ENCODE measurements at regions not wholly inside any gene's neighbourhood (a gene's known extent, or its start where the extent isn't known, plus 50 kb on each side); places are given as distances from the start of the nearest gene placed in this dataset.

GRCh38 chr1:222946436-222946835 lies 131.6 kb downstream of the DISP1 start:
- no peaks in the 10 kb centered on the region for H3F3A ChIP-seq (ENCODE audit: low read depth)
- no peaks in the 10 kb centered on the region for H4K20me1 ChIP-seq (ENCODE audit: insufficient read depth, low read length, poor library complexity, severe bottlenecking)
- no peaks in the 10 kb centered on the region for H3K79me2 ChIP-seq (ENCODE audit: insufficient read depth, low read length)
- no peak overlapping the region for H3K4me3 ChIP-seq (ENCODE audit: low read length, poor library complexity, severe bottlenecking)
- H3K9me3 ChIP-seq (ENCODE audit: insufficient read depth, low read depth, low read length) = no peaks in the 10 kb centered on the region
- H2AFZ ChIP-seq (ENCODE audit: low read length) = no peak overlapping the region
- no peaks in the 10 kb centered on the region for H3K36me3 ChIP-seq (ENCODE audit: insufficient read depth, low read length)
- no peaks in the 10 kb centered on the region for H3K4me1 ChIP-seq (ENCODE audit: insufficient read depth, low read length, poor library complexity, severe bottlenecking)
- no peaks in the 10 kb centered on the region for H3K9me2 ChIP-seq (replicated peaks; ENCODE audit: low read depth, low read length)
- no peak overlapping the region for H3K4me2 ChIP-seq (ENCODE audit: low read depth, low read length, poor library complexity, severe bottlenecking)
- no peak overlapping the region for H3K9ac ChIP-seq (ENCODE audit: low read depth, low read length, poor library complexity, severe bottlenecking)
- H3K27me3 ChIP-seq (ENCODE audit: insufficient read depth, low read length, poor library complexity, severe bottlenecking) = no peaks in the 10 kb centered on the region
- TF ChIP-seq CTCF (conservative IDR thresholded peaks at IDR 0.05; ENCODE audit: low read length) (no peak), EZH2phosphoT487 (IDR thresholded peaks at IDR 0.05; ENCODE audit: borderline replicate concordance) (no peak)

GRCh38 chr1:222948079-222948478 lies 133.2 kb downstream of the DISP1 start:
- Histone ChIP-seq H3K36me3 (ENCODE audit: insufficient read depth, low read length) (no peaks in the 10 kb centered on the region), H3K9me2 (replicated peaks; ENCODE audit: low read depth, low read length) (no peaks in the 10 kb centered on the region), H3K9ac (ENCODE audit: low read depth, low read length, poor library complexity, severe bottlenecking) (no peak overlapping the region), H2AFZ (ENCODE audit: low read length) (no peak overlapping the region), H3K4me3 (ENCODE audit: low read length, poor library complexity, severe bottlenecking) (no peak overlapping the region), H3K79me2 (ENCODE audit: insufficient read depth, low read length) (no peaks in the 10 kb centered on the region), H3K4me2 (ENCODE audit: low read depth, low read length, poor library complexity, severe bottlenecking) (no peak overlapping the region), H3K4me1 (ENCODE audit: insufficient read depth, low read length, poor library complexity, severe bottlenecking) (no peaks in the 10 kb centered on the region), H3F3A (ENCODE audit: low read depth) (no peaks in the 10 kb centered on the region), H4K20me1 (ENCODE audit: insufficient read depth, low read length, poor library complexity, severe bottlenecking) (no peaks in the 10 kb centered on the region), H3K9me3 (ENCODE audit: insufficient read depth, low read depth, low read length) (no peaks in the 10 kb centered on the region), H3K27me3 (ENCODE audit: insufficient read depth, low read length, poor library complexity, severe bottlenecking) (no peaks in the 10 kb centered on the region)
- TF ChIP-seq EZH2phosphoT487 (IDR thresholded peaks at IDR 0.05; ENCODE audit: borderline replicate concordance) = no peak

GRCh38 chr1:222950892-222951291 lies 136.1 kb downstream of the DISP1 start:
- H3K27me3 ChIP-seq (ENCODE audit: insufficient read depth, low read length, poor library complexity, severe bottlenecking) = no peaks in the 10 kb centered on the region
- no peaks in the 10 kb centered on the region for H3K79me2 ChIP-seq (ENCODE audit: insufficient read depth, low read length)
- TF ChIP-seq EZH2phosphoT487 (IDR thresholded peaks at IDR 0.05; ENCODE audit: borderline replicate concordance) (no peak), CTCF (conservative IDR thresholded peaks at IDR 0.05; ENCODE audit: low read length) (no peak)
- no peak overlapping the region for H3K9ac ChIP-seq (ENCODE audit: low read depth, low read length, poor library complexity, severe bottlenecking)
- H3K9me2 ChIP-seq (replicated peaks; ENCODE audit: low read depth, low read length) = no peaks in the 10 kb centered on the region
- no peaks in the 10 kb centered on the region for H3K9me3 ChIP-seq (ENCODE audit: insufficient read depth, low read depth, low read length)
- no peaks in the 10 kb centered on the region for H4K20me1 ChIP-seq (ENCODE audit: insufficient read depth, low read length, poor library complexity, severe bottlenecking)
- H3K4me3 ChIP-seq (ENCODE audit: low read length, poor library complexity, severe bottlenecking) = no peak overlapping the region
- no peaks in the 10 kb centered on the region for H3F3A ChIP-seq (ENCODE audit: low read depth)
- H3K4me1 ChIP-seq (ENCODE audit: insufficient read depth, low read length, poor library complexity, severe bottlenecking) = no peaks in the 10 kb centered on the region
- no peaks in the 10 kb centered on the region for H3K36me3 ChIP-seq (ENCODE audit: insufficient read depth, low read length)
- H2AFZ ChIP-seq (ENCODE audit: low read length) = no peak overlapping the region
- no peak overlapping the region for H3K4me2 ChIP-seq (ENCODE audit: low read depth, low read length, poor library complexity, severe bottlenecking)

GRCh38 chr1:222953585-222953984 lies 138.7 kb downstream of the DISP1 start:
- Histone ChIP-seq H3K4me3 (ENCODE audit: low read length, poor library complexity, severe bottlenecking) (no peak overlapping the region), H3K9me3 (ENCODE audit: insufficient read depth, low read depth, low read length) (no peaks in the 10 kb centered on the region), H3K27me3 (ENCODE audit: insufficient read depth, low read length, poor library complexity, severe bottlenecking) (no peaks in the 10 kb centered on the region), H3K79me2 (ENCODE audit: insufficient read depth, low read length) (no peaks in the 10 kb centered on the region), H2AFZ (ENCODE audit: low read length) (no peak overlapping the region), H3F3A (ENCODE audit: low read depth) (no peaks in the 10 kb centered on the region), H3K9ac (ENCODE audit: low read depth, low read length, poor library complexity, severe bottlenecking) (no peak overlapping the region), H3K4me1 (ENCODE audit: insufficient read depth, low read length, poor library complexity, severe bottlenecking) (no peaks in the 10 kb centered on the region), H4K20me1 (ENCODE audit: insufficient read depth, low read length, poor library complexity, severe bottlenecking) (no peaks in the 10 kb centered on the region), H3K9me2 (replicated peaks; ENCODE audit: low read depth, low read length) (no peaks in the 10 kb centered on the region), H3K4me2 (ENCODE audit: low read depth, low read length, poor library complexity, severe bottlenecking) (no peak overlapping the region), H3K36me3 (ENCODE audit: insufficient read depth, low read length) (no peaks in the 10 kb centered on the region)
- TF ChIP-seq CTCF (conservative IDR thresholded peaks at IDR 0.05; ENCODE audit: low read length) = no peak
- no peak for TF ChIP-seq EZH2phosphoT487 (IDR thresholded peaks at IDR 0.05; ENCODE audit: borderline replicate concordance)

Measured in Loucy (cell line).